ENCODE measurements at regions not wholly inside any gene's neighbourhood (a gene's known extent, or its start where the extent isn't known, plus 50 kb on each side); places are given as distances from the start of the nearest gene placed in this dataset.

- TF ChIP-seq CTCF (IDR thresholded peaks at IDR 0.05; ENCODE audit: insufficient read depth, low read length) (no peak), POLR2AphosphoS5 (IDR thresholded peaks at IDR 0.05; ENCODE audit: low read depth) (no peak), GABPA (IDR thresholded peaks at IDR 0.05; ENCODE audit: low read depth) (no peak)
Observed at GRCh38 chr5:96112123-96112670, 150.5 kb upstream of the ELL2 start.
